ENCODE measurements at regions not wholly inside any gene's neighbourhood (a gene's known extent, or its start where the extent isn't known, plus 50 kb on each side); places are given as distances from the start of the nearest gene placed in this dataset.
A peak's percentile ranks its signal among the peaks of the same experiment; 100 is the strongest.

GRCh38 chr3:188085584-188086560, 68.1 kb upstream of the LPP start:
- Mint-ChIP-seq H3K27me3 (no peaks in the 10 kb centered on the region), H3K4me3 (peak overlapping the region in 1 of 7 donors; percentile 49), H3K36me3 (peaks cover 0 to 4% (median 0%) of the 10 kb centered on the region in 3 donors), H3K27ac (no peak overlapping the region), H3K4me1 (no peaks in the 10 kb centered on the region), H3K9me3 (peaks cover 0 to 2% (median 0%) of the 10 kb centered on the region in 5 donors)
- ChIA-PET POLR2A (no interaction called here), CTCF (no interaction called here)
- H3K9me3 ChIP-seq (ENCODE audit: low read length): no peaks in the 10 kb centered on the region
- DNase-seq: no peak
- no peaks in the 10 kb centered on the region for H3K36me3 ChIP-seq (ENCODE audit: insufficient read depth, low read length)
- no peak overlapping the region for H3K4me3 ChIP-seq (ENCODE audit: low read length)
- no peaks in the 10 kb centered on the region for H3K4me1 ChIP-seq (ENCODE audit: insufficient read depth, low read length)
- H3K27me3 ChIP-seq (ENCODE audit: insufficient read depth, low read length, poor library complexity, severe bottlenecking): no peaks in the 10 kb centered on the region
- no peak overlapping the region for H3K27ac ChIP-seq (ENCODE audit: low read depth, low read length)

- no peaks in the 10 kb centered on the region for H3K27me3 ChIP-seq (ENCODE audit: insufficient read depth, low read length, poor library complexity, severe bottlenecking)
- Mint-ChIP-seq H3K27me3 (no peaks in the 10 kb centered on the region), H3K9me3 (peaks cover 0 to 2% (median 0%) of the 10 kb centered on the region in 5 donors), H3K4me3 (no peak overlapping the region), H3K4me1 (no peaks in the 10 kb centered on the region), H3K36me3 (no peaks in the 10 kb centered on the region), H3K27ac (no peak overlapping the region)
- ChIA-PET POLR2A (no interaction called here), CTCF (no interaction called here)
- no peak for DNase-seq
- H3K9me3 ChIP-seq (ENCODE audit: low read length): no peaks in the 10 kb centered on the region
- no peaks in the 10 kb centered on the region for H3K4me1 ChIP-seq (ENCODE audit: insufficient read depth, low read length)
- no peak overlapping the region for H3K4me3 ChIP-seq (ENCODE audit: low read length)
- no peaks in the 10 kb centered on the region for H3K36me3 ChIP-seq (ENCODE audit: insufficient read depth, low read length)
- no peak overlapping the region for H3K27ac ChIP-seq (ENCODE audit: low read depth, low read length)
Observed at GRCh38 chr3:188088948-188089685, 64.8 kb upstream of the LPP start.

DNA sequence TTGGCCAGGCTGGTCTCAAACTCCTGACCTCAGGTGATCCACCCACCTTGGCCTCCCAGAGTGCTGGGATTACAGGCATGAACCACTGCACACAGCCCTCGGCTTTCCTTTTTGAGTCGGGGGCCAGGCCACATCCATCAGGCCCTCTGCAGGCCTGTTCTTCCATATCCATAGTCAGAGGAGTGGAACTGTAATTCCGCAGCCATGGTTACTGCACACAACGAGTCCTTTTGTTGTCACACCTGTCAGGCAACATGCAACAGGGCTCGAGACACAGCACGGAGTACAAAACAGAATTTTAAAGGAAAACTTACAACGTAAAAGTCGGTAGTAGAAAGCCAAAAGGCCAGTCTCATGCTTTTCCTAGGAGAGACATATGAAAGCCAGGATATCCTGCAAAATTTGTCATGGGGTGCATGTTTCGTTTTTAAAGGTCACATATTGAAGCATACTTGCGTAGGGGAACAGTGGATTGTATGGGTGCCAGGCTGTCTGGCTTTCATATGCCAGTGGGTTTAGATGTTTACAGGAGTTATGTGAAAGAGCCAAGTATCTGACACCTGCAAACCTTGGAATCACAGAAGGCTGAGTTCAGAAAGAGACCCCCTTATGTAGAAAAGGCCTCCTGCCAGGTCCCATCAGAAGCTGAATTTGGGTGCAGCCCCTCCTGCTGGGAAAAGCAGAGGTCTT, 63.2 kb upstream of the LPP start:
- H3K27ac ChIP-seq (ENCODE audit: low read depth, low read length): no peak overlapping the region
- Mint-ChIP-seq H3K9me3 (no peaks in the 10 kb centered on the region), H3K36me3 (no peaks in the 10 kb centered on the region), H3K27me3 (no peaks in the 10 kb centered on the region), H3K4me3 (no peak overlapping the region), H3K4me1 (no peaks in the 10 kb centered on the region), H3K27ac (no peak overlapping the region)
- no peak overlapping the region for H3K4me3 ChIP-seq (ENCODE audit: low read length)
- H3K27me3 ChIP-seq (ENCODE audit: insufficient read depth, low read length, poor library complexity, severe bottlenecking): no peaks in the 10 kb centered on the region
- H3K36me3 ChIP-seq (ENCODE audit: insufficient read depth, low read length): no peaks in the 10 kb centered on the region
- H3K4me1 ChIP-seq (ENCODE audit: insufficient read depth, low read length): no peaks in the 10 kb centered on the region
- CTCF ChIA-PET: no interaction called here
- H3K9me3 ChIP-seq (ENCODE audit: low read length): no peaks in the 10 kb centered on the region
- DNase-seq: no peak
- POLR2A ChIA-PET: no interaction called here

DNA sequence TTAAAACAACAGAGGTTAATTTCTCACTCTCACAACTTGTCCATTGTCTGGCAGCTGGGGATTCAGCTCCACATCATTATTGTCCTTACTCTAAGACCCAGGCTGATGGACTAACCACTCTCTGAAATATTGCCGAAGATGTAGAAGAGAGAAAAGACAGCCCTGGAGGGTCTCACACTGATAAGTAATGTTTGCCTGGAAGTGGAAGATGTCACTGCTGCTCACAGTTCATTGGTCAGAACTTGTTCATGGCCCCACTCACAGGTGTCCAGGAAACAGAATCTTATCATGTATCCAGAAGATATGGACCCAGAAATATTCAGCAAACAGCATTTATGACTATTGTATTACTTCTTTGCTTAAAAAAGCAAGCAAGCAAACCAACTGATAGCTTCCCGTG, 62.2 kb upstream of the LPP start:
- no peak overlapping the region for H3K27ac ChIP-seq (ENCODE audit: low read depth, low read length)
- no peak for DNase-seq
- POLR2A ChIA-PET: no interaction called here
- peak overlapping the region in 1 of 8 donors; percentile 21 for H3K27ac Mint-ChIP-seq
- CTCF ChIA-PET: no interaction called here
- no peaks in the 10 kb centered on the region for H3K36me3 Mint-ChIP-seq
- no peaks in the 10 kb centered on the region for H3K4me1 ChIP-seq (ENCODE audit: insufficient read depth, low read length)
- H3K9me3 ChIP-seq (ENCODE audit: low read length): no peaks in the 10 kb centered on the region
- no peak overlapping the region for H3K4me3 ChIP-seq (ENCODE audit: low read length)
- no peaks in the 10 kb centered on the region for H3K27me3 ChIP-seq (ENCODE audit: insufficient read depth, low read length, poor library complexity, severe bottlenecking)
- H3K4me1 Mint-ChIP-seq: no peaks in the 10 kb centered on the region
- H3K27me3 Mint-ChIP-seq: no peaks in the 10 kb centered on the region
- H3K4me3 Mint-ChIP-seq: no peak overlapping the region
- H3K36me3 ChIP-seq (ENCODE audit: insufficient read depth, low read length): no peaks in the 10 kb centered on the region
- no peaks in the 10 kb centered on the region for H3K9me3 Mint-ChIP-seq

DNA sequence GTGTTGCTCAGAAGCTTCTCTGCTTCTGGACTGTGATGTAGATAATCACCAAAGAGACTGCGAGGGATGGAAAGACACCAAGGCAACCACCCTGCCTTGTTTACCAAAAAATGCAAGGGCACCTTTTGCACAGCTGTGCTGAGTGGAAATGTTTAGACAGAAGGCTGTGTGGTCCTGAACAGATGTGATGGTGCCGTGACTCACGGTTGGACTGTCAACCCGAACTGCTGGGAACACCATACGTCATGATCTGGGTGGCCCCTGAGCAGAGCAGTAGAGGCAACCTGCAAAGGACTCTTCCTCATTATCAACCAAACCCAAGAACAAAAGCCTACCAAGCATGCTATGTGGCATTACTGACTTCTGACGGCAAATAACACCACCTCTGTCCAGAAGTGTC, 61.3 kb upstream of the LPP start:
- no peaks in the 10 kb centered on the region for H3K4me1 Mint-ChIP-seq
- H3K27me3 Mint-ChIP-seq: no peaks in the 10 kb centered on the region
- Histone ChIP-seq H3K4me1 (ENCODE audit: insufficient read depth, low read length) (no peaks in the 10 kb centered on the region), H3K4me3 (ENCODE audit: low read length) (no peak overlapping the region), H3K27me3 (ENCODE audit: insufficient read depth, low read length, poor library complexity, severe bottlenecking) (no peaks in the 10 kb centered on the region), H3K36me3 (ENCODE audit: insufficient read depth, low read length) (no peaks in the 10 kb centered on the region), H3K9me3 (ENCODE audit: low read length) (no peaks in the 10 kb centered on the region), H3K27ac (ENCODE audit: low read depth, low read length) (no peak overlapping the region)
- POLR2A ChIA-PET: no interaction called here
- H3K27ac Mint-ChIP-seq: peak overlapping the region in 1 of 8 donors; percentile 46
- H3K36me3 Mint-ChIP-seq: no peaks in the 10 kb centered on the region
- H3K4me3 Mint-ChIP-seq: no peak overlapping the region
- CTCF ChIA-PET: no interaction called here
- H3K9me3 Mint-ChIP-seq: no peaks in the 10 kb centered on the region
- DNase-seq: no peak

GRCh38 chr3:188095431-188095830, 58.5 kb upstream of the LPP start:
- H3K27me3 ChIP-seq (ENCODE audit: insufficient read depth, low read length, poor library complexity, severe bottlenecking): no peaks in the 10 kb centered on the region
- H3K9me3 ChIP-seq (ENCODE audit: low read length): no peaks in the 10 kb centered on the region
- no peaks in the 10 kb centered on the region for H3K36me3 ChIP-seq (ENCODE audit: insufficient read depth, low read length)
- ChIA-PET CTCF (interaction anchor here (1.2 to 2.5 kb wide), 2 partner anchors 19 to 354 kb away, joined by 3 to 6 read pairs; no protein-coding TSS in a partner anchor), POLR2A (no interaction called here)
- DNase-seq: no peak
- H3K27me3 Mint-ChIP-seq: peaks cover 0 to under 1% of the 10 kb centered on the region in 2 donors
- H3K4me3 Mint-ChIP-seq: no peak overlapping the region
- H3K4me1 ChIP-seq (ENCODE audit: insufficient read depth, low read length): no peaks in the 10 kb centered on the region
- no peaks in the 10 kb centered on the region for H3K9me3 Mint-ChIP-seq
- H3K27ac Mint-ChIP-seq: no peak overlapping the region
- peaks cover 0 to 8% (median 0%) of the 10 kb centered on the region in 3 donors for H3K36me3 Mint-ChIP-seq
- H3K27ac ChIP-seq (ENCODE audit: low read depth, low read length): no peak overlapping the region
- H3K4me1 Mint-ChIP-seq: no peaks in the 10 kb centered on the region
- no peak overlapping the region for H3K4me3 ChIP-seq (ENCODE audit: low read length)

DNA sequence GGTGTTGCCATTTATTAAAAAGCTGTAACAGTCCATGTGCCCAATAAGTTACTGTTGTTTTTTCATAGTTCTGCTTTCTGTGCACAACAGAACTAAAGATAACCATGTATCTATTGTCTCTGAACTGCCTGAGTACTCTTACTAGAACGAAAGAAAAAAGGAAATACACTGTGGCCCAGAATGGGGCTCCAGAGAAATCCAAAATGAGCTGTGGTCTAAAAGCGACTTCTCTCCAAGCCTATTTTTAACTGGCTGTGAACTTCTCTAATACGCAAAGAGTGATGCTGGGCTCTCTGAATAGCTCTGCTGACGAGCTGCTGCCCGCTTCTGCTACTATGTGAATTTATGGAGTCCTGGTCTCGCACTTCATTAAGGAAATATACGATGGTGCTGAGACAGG, 56.2 kb upstream of the LPP start:
- Histone ChIP-seq H3K9me3 (ENCODE audit: low read length) (no peaks in the 10 kb centered on the region), H3K36me3 (ENCODE audit: insufficient read depth, low read length) (no peaks in the 10 kb centered on the region), H3K27ac (ENCODE audit: low read depth, low read length) (no peak overlapping the region), H3K27me3 (ENCODE audit: insufficient read depth, low read length, poor library complexity, severe bottlenecking) (no peaks in the 10 kb centered on the region), H3K4me3 (ENCODE audit: low read length) (no peak overlapping the region), H3K4me1 (ENCODE audit: insufficient read depth, low read length) (no peaks in the 10 kb centered on the region)
- POLR2A ChIA-PET: no interaction called here
- H3K27ac Mint-ChIP-seq: peak overlapping the region in 1 of 8 donors; percentile 66
- H3K4me1 Mint-ChIP-seq: no peaks in the 10 kb centered on the region
- no peak overlapping the region for H3K4me3 Mint-ChIP-seq
- CTCF ChIA-PET: no interaction called here
- no peaks in the 10 kb centered on the region for H3K9me3 Mint-ChIP-seq
- H3K36me3 Mint-ChIP-seq: peaks cover 0 to 8% (median 0%) of the 10 kb centered on the region in 3 donors
- DNase-seq: no peak
- H3K27me3 Mint-ChIP-seq: peaks cover 0 to 2% of the 10 kb centered on the region in 2 donors

GRCh38 chr3:188099907-188100306, 54.0 kb upstream of the LPP start:
- H3K4me1 ChIP-seq (ENCODE audit: insufficient read depth, low read length): no peaks in the 10 kb centered on the region
- H3K27me3 ChIP-seq (ENCODE audit: insufficient read depth, low read length, poor library complexity, severe bottlenecking): no peaks in the 10 kb centered on the region
- H3K4me1 Mint-ChIP-seq: no peaks in the 10 kb centered on the region
- ChIA-PET POLR2A (no interaction called here), CTCF (no interaction called here)
- no peak overlapping the region for H3K27ac ChIP-seq (ENCODE audit: low read depth, low read length)
- no peaks in the 10 kb centered on the region for H3K9me3 ChIP-seq (ENCODE audit: low read length)
- H3K36me3 ChIP-seq (ENCODE audit: insufficient read depth, low read length): no peaks in the 10 kb centered on the region
- H3K36me3 Mint-ChIP-seq: peaks cover 0 to 8% (median 0%) of the 10 kb centered on the region in 3 donors
- peaks cover 0 to 2% of the 10 kb centered on the region in 2 donors for H3K27me3 Mint-ChIP-seq
- no peak overlapping the region for H3K4me3 ChIP-seq (ENCODE audit: low read length)
- H3K9me3 Mint-ChIP-seq: no peaks in the 10 kb centered on the region
- DNase-seq: no peak
- no peak overlapping the region for H3K27ac Mint-ChIP-seq
- no peak overlapping the region for H3K4me3 Mint-ChIP-seq

All from CD8-positive, alpha-beta memory T cell (primary cell).